Smooth muscle cell (in vitro differentiated cells): ENCODE measurements at regions not wholly inside any gene's neighbourhood (a gene's known extent, or its start where the extent isn't known, plus 50 kb on each side); places are given as distances from the start of the nearest gene placed in this dataset.

Experiments used
- DNase-seq: peaks from one replicate; lab custom pipeline; 2025; ENCODE audit not compliant: unreplicated experiment; lab: John Stamatoyannopoulos, UW
- H2AFZ ChIP-seq: fragments of 200-600 bp; sonication (generic); 2 replicates; pipeline ENCODE4 v1.6.0; 2016; ENCODE audit warnings: antibody characterized with exemption, low read depth, mild to moderate bottlenecking
- H3F3A ChIP-seq: fragments of 200-600 bp; sonication (generic); 2 replicates; pipeline ENCODE4 v1.6.0; 2017; ENCODE audit warnings: antibody characterized with exemption, low read depth
- H3K27ac ChIP-seq: fragments of 200-600 bp; sonication (generic); 2 replicates; pipeline ENCODE4 v1.5.1; 2016; ENCODE audit warnings: low read depth, mild to moderate bottlenecking
- H3K27me3 ChIP-seq: fragments of 200-600 bp; sonication (generic); 2 replicates; pipeline ENCODE4 v1.6.1; 2016; ENCODE audit warnings: low read depth, mild to moderate bottlenecking
- H3K36me3 ChIP-seq: fragments of 200-600 bp; sonication (generic); 2 replicates; pipeline ENCODE4 v1.5.1; 2016; ENCODE audit warnings: low read depth
- H3K4me1 ChIP-seq: fragments of 200-600 bp; sonication (generic); 2 replicates; pipeline ENCODE4 v1.5.1; 2016; ENCODE audit warnings: low read depth
- H3K4me2 ChIP-seq: fragments of 200-600 bp; sonication (generic); 2 replicates; pipeline ENCODE4 v1.6.0; 2016; ENCODE audit warnings: mild to moderate bottlenecking
- H3K4me3 ChIP-seq: fragments of 200-600 bp; sonication (generic); 2 replicates; pipeline ENCODE4 v1.5.1; 2016; ENCODE audit warnings: mild to moderate bottlenecking
- H3K79me2 ChIP-seq: fragments of 200-600 bp; sonication (generic); 2 replicates; pipeline ENCODE4 v1.6.0; 2016; ENCODE audit warnings: low read depth, mild to moderate bottlenecking
- H3K9ac ChIP-seq: fragments of 200-600 bp; sonication (generic); 2 replicates; pipeline ENCODE4 v1.6.0; 2016; ENCODE audit warnings: low read depth
- H3K9me3 ChIP-seq: fragments of 200-600 bp; sonication (generic); replicated peaks from 2 replicates; pipeline ENCODE4 v1.5.1; 2016; ENCODE audit warnings: low read depth
- H4K20me1 ChIP-seq: fragments of 200-600 bp; sonication (generic); 2 replicates; pipeline ENCODE4 v1.6.0; 2016; ENCODE audit warnings: low read depth
- WGBS: methylation state at CpG from one replicate; pipeline ENCODE4 v1.1.7; 2016; ENCODE audit warnings: low lambda C conversion rate; 5-methylcytosine and 5-hydroxymethylcytosine counted together
- TF ChIP-seq, protein P1 (sequence below): fragments of 200-600 bp; sonication (generic); IDR thresholded peaks from 2 replicates; pipeline ENCODE4 v1.5.1; 2017; ENCODE audit warnings: borderline replicate concordance, mild to moderate bottlenecking, antibody characterized with exemption; ENCODE audit not compliant: insufficient read depth, poor library complexity, severe bottlenecking

- 78% methylated on average over 3 of the region's 3 CpGs for WGBS
- H3K79me2 ChIP-seq: no peaks in the 10 kb centered on the region
- no peak for DNase-seq
- no peak overlapping the region for H2AFZ ChIP-seq
- H3K36me3 ChIP-seq: no peaks in the 10 kb centered on the region
- no peak overlapping the region for H3K4me3 ChIP-seq
- H4K20me1 ChIP-seq: no peaks in the 10 kb centered on the region
- H3K9me3 ChIP-seq: no peaks in the 10 kb centered on the region
- peaks cover 26% of the 10 kb centered on the region for H3K27me3 ChIP-seq
- H3K4me2 ChIP-seq: no peak overlapping the region
- H3K27ac ChIP-seq: no peak overlapping the region
- no peak overlapping the region for H3K9ac ChIP-seq
- H3F3A ChIP-seq: no peaks in the 10 kb centered on the region
- TF ChIP-seq, protein P1, sequence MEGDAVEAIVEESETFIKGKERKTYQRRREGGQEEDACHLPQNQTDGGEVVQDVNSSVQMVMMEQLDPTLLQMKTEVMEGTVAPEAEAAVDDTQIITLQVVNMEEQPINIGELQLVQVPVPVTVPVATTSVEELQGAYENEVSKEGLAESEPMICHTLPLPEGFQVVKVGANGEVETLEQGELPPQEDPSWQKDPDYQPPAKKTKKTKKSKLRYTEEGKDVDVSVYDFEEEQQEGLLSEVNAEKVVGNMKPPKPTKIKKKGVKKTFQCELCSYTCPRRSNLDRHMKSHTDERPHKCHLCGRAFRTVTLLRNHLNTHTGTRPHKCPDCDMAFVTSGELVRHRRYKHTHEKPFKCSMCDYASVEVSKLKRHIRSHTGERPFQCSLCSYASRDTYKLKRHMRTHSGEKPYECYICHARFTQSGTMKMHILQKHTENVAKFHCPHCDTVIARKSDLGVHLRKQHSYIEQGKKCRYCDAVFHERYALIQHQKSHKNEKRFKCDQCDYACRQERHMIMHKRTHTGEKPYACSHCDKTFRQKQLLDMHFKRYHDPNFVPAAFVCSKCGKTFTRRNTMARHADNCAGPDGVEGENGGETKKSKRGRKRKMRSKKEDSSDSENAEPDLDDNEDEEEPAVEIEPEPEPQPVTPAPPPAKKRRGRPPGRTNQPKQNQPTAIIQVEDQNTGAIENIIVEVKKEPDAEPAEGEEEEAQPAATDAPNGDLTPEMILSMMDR: no peak
- peaks cover 5% of the 10 kb centered on the region for H3K4me1 ChIP-seq
Observed at GRCh38 chr1:112307930-112308591, 88.0 kb upstream of the CTTNBP2NL start.

DNA sequence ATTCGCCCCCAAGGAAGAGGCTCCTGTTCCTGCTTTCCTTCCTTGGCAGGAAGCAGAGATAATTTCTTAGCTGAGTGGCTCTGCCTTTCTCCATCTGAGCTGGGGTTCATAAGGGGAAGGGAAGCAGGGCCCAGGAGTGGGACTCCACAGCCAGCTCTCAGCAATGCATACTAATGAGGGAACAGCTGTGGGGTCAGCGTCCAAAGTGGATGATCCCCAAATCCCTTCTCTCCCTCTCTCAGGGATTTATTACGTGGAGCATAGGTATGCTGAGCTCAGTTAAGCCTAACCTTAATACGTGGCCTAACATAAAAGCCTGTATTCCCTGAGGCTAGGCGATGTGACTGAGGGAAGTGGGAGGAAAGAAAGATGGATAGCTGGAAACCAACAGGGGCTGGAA lies 87.3 kb upstream of the CTTNBP2NL start:
- H3K9me3 ChIP-seq: no peaks in the 10 kb centered on the region
- TF ChIP-seq, protein P1: no peak
- no peak overlapping the region for H3K9ac ChIP-seq
- no peaks in the 10 kb centered on the region for H3K36me3 ChIP-seq
- no peaks in the 10 kb centered on the region for H3F3A ChIP-seq
- H4K20me1 ChIP-seq: no peaks in the 10 kb centered on the region
- H2AFZ ChIP-seq: no peak overlapping the region
- H3K4me1 ChIP-seq: peaks cover 5% of the 10 kb centered on the region
- no peaks in the 10 kb centered on the region for H3K79me2 ChIP-seq
- no peak overlapping the region for H3K27ac ChIP-seq
- 65% methylated on average over 5 of the region's 5 CpGs for WGBS
- H3K4me3 ChIP-seq: no peak overlapping the region
- no peak overlapping the region for H3K4me2 ChIP-seq
- peaks cover 26% of the 10 kb centered on the region for H3K27me3 ChIP-seq
- no peak for DNase-seq

DNA sequence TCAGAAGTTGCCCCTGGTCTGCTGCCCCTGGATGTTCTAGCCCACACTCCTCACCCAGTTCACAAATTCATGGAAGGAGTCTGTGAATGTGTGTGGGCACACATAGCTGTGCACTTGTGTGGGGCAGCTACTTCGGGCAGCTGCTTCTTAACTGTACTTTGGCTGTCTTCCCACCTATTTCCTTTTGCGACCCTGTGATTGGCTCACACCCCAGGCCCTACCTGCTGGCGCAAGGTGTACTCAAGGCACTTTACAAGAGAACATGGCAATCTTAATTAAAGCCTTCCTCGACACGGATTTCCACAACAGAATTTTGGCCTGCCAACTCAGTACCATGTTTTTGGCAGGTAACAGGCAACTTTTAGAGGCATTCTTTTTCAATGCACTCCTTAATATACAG lies 86.5 kb upstream of the CTTNBP2NL start:
- Histone ChIP-seq H4K20me1 (no peaks in the 10 kb centered on the region), H3F3A (no peaks in the 10 kb centered on the region), H3K36me3 (no peaks in the 10 kb centered on the region), H2AFZ (no peak overlapping the region), H3K4me1 (peaks cover 5% of the 10 kb centered on the region), H3K27ac (no peak overlapping the region), H3K4me3 (no peak overlapping the region), H3K9me3 (no peaks in the 10 kb centered on the region), H3K9ac (no peak overlapping the region), H3K4me2 (no peak overlapping the region), H3K79me2 (no peaks in the 10 kb centered on the region), H3K27me3 (peaks cover 26% of the 10 kb centered on the region)
- 93% methylated on average over 5 of the region's 5 CpGs for WGBS
- DNase-seq: no peak
- TF ChIP-seq, protein P1: no peak

GRCh38 chr1:112312315-112312714 lies 83.7 kb upstream of the CTTNBP2NL start:
- no peaks in the 10 kb centered on the region for H3K36me3 ChIP-seq
- H2AFZ ChIP-seq: no peak overlapping the region
- H3K4me3 ChIP-seq: no peak overlapping the region
- WGBS: 65% methylated on average over 5 of the region's 5 CpGs
- DNase-seq: no peak
- H3K27ac ChIP-seq: no peak overlapping the region
- H3K4me1 ChIP-seq: peaks cover 16% of the 10 kb centered on the region
- no peaks in the 10 kb centered on the region for H3K79me2 ChIP-seq
- TF ChIP-seq, protein P1: no peak
- H3K9me3 ChIP-seq: no peaks in the 10 kb centered on the region
- H3K27me3 ChIP-seq: peaks cover 16% of the 10 kb centered on the region
- H3K4me2 ChIP-seq: no peak overlapping the region
- H4K20me1 ChIP-seq: no peaks in the 10 kb centered on the region
- H3K9ac ChIP-seq: no peak overlapping the region
- no peaks in the 10 kb centered on the region for H3F3A ChIP-seq
